Adipocyte (in vitro differentiated cells): ENCODE measurements at regions not wholly inside any gene's neighbourhood (a gene's known extent, or its start where the extent isn't known, plus 50 kb on each side); places are given as distances from the start of the nearest gene placed in this dataset.

Source experiments
- DNase-seq: peaks from one replicate; pipeline ENCODE4 v3.0.0-alpha.2; 2015; ENCODE audit warnings: low read depth
- H3K27me3 ChIP-seq: replicated peaks from 2 replicates; pipeline ENCODE4 v1.7.0; 2013; ENCODE audit warnings: mild to moderate bottlenecking, low read length, moderate library complexity; ENCODE audit not compliant: control insufficient read depth, insufficient read depth
- H3K36me3 ChIP-seq: 2 replicates; pipeline ENCODE4 v1.7.0; 2013; ENCODE audit warnings: low read length, mild to moderate bottlenecking, moderate library complexity; ENCODE audit not compliant: control insufficient read depth, insufficient read depth, severe bottlenecking
- H3K4me1 ChIP-seq: 2 replicates; pipeline ENCODE4 v1.7.0; 2013; ENCODE audit warnings: mild to moderate bottlenecking, low read length, moderate library complexity; ENCODE audit not compliant: control insufficient read depth, insufficient read depth
- H3K4me3 ChIP-seq: 2 replicates; pipeline ENCODE4 v1.7.0; 2013; ENCODE audit warnings: mild to moderate bottlenecking, low read length, moderate library complexity
- H3K9ac ChIP-seq: 2 replicates; pipeline ENCODE4 v1.7.0; 2013; ENCODE audit warnings: mild to moderate bottlenecking, low read length, moderate library complexity
- H3K9me3 ChIP-seq: 2 replicates; pipeline ENCODE4 v1.7.0; 2013; ENCODE audit warnings: mild to moderate bottlenecking, low read length, moderate library complexity; ENCODE audit not compliant: control insufficient read depth

- Histone ChIP-seq H3K9me3 (no peaks in the 10 kb centered on the region), H3K36me3 (no peaks in the 10 kb centered on the region), H3K4me3 (no peak overlapping the region), H3K27me3 (peaks cover 11% of the 10 kb centered on the region), H3K4me1 (no peaks in the 10 kb centered on the region), H3K9ac (no peak overlapping the region)
- DNase-seq = no peak
Observed at GRCh38 chr15:29422606-29423005, 153.0 kb upstream of the NSMCE3 start.

GRCh38 chr15:29420188-29420587, 150.6 kb upstream of the NSMCE3 start:
- H3K4me1 ChIP-seq = no peaks in the 10 kb centered on the region
- H3K9ac ChIP-seq = no peak overlapping the region
- no peak for DNase-seq
- H3K36me3 ChIP-seq = no peaks in the 10 kb centered on the region
- H3K9me3 ChIP-seq = no peaks in the 10 kb centered on the region
- H3K27me3 ChIP-seq = peaks cover 8% of the 10 kb centered on the region
- H3K4me3 ChIP-seq = no peak overlapping the region

GRCh38 chr15:29418931-29419330, 149.3 kb upstream of the NSMCE3 start:
- Histone ChIP-seq H3K36me3 (no peaks in the 10 kb centered on the region), H3K4me3 (no peak overlapping the region), H3K9ac (no peak overlapping the region), H3K27me3 (peaks cover 8% of the 10 kb centered on the region), H3K4me1 (no peaks in the 10 kb centered on the region), H3K9me3 (no peaks in the 10 kb centered on the region)
- no peak for DNase-seq

- no peak for DNase-seq
- Histone ChIP-seq H3K27me3 (peaks cover 11% of the 10 kb centered on the region), H3K9me3 (no peaks in the 10 kb centered on the region), H3K9ac (no peak overlapping the region), H3K4me1 (no peaks in the 10 kb centered on the region), H3K36me3 (no peaks in the 10 kb centered on the region), H3K4me3 (no peak overlapping the region)
Observed at GRCh38 chr15:29418178-29418577, 148.6 kb upstream of the NSMCE3 start.

GRCh38 chr15:29411299-29411698, 141.7 kb upstream of the NSMCE3 start:
- no peak for DNase-seq
- Histone ChIP-seq H3K36me3 (no peaks in the 10 kb centered on the region), H3K9ac (no peak overlapping the region), H3K9me3 (no peaks in the 10 kb centered on the region), H3K27me3 (peaks cover 10% of the 10 kb centered on the region), H3K4me1 (no peaks in the 10 kb centered on the region), H3K4me3 (no peak overlapping the region)

GRCh38 chr15:29410338-29410737, 140.7 kb upstream of the NSMCE3 start:
- no peak overlapping the region for H3K4me3 ChIP-seq
- no peaks in the 10 kb centered on the region for H3K9me3 ChIP-seq
- no peak for DNase-seq
- H3K9ac ChIP-seq = no peak overlapping the region
- no peaks in the 10 kb centered on the region for H3K36me3 ChIP-seq
- H3K27me3 ChIP-seq = peaks cover 10% of the 10 kb centered on the region
- no peaks in the 10 kb centered on the region for H3K4me1 ChIP-seq

GRCh38 chr15:29409890-29410289, 140.3 kb upstream of the NSMCE3 start:
- Histone ChIP-seq H3K4me1 (no peaks in the 10 kb centered on the region), H3K36me3 (no peaks in the 10 kb centered on the region), H3K9me3 (no peaks in the 10 kb centered on the region)

GRCh38 chr15:29405564-29405963, 135.9 kb upstream of the NSMCE3 start:
- no peaks in the 10 kb centered on the region for H3K36me3 ChIP-seq
- no peaks in the 10 kb centered on the region for H3K4me1 ChIP-seq
- no peak for DNase-seq
- H3K9me3 ChIP-seq = no peaks in the 10 kb centered on the region
- H3K4me3 ChIP-seq = no peak overlapping the region
- peaks cover 6% of the 10 kb centered on the region for H3K27me3 ChIP-seq
- no peak overlapping the region for H3K9ac ChIP-seq

More at GRCh38 chr15:29409890-29410289, 140.3 kb upstream of the NSMCE3 start:
- no peak for DNase-seq
- Histone ChIP-seq H3K4me3 (no peak overlapping the region), H3K27me3 (peaks cover 10% of the 10 kb centered on the region), H3K9ac (no peak overlapping the region)

- Histone ChIP-seq H3K4me1 (no peaks in the 10 kb centered on the region), H3K36me3 (no peaks in the 10 kb centered on the region), H3K9me3 (no peaks in the 10 kb centered on the region), H3K4me3 (no peak overlapping the region), H3K27me3 (peaks cover 4% of the 10 kb centered on the region), H3K9ac (no peak overlapping the region)
- DNase-seq = no peak
Observed at GRCh38 chr15:29403772-29404171, 134.2 kb upstream of the NSMCE3 start.

GRCh38 chr15:29401644-29402043, 132.0 kb upstream of the NSMCE3 start:
- Histone ChIP-seq H3K4me1 (no peaks in the 10 kb centered on the region), H3K9me3 (no peaks in the 10 kb centered on the region), H3K27me3 (peaks cover 4% of the 10 kb centered on the region), H3K9ac (no peak overlapping the region), H3K36me3 (no peaks in the 10 kb centered on the region), H3K4me3 (no peak overlapping the region)
- DNase-seq = no peak

GRCh38 chr15:29400701-29401100, 131.1 kb upstream of the NSMCE3 start:
- Histone ChIP-seq H3K4me1 (no peaks in the 10 kb centered on the region), H3K9ac (no peak overlapping the region), H3K9me3 (no peaks in the 10 kb centered on the region), H3K27me3 (peaks cover 4% of the 10 kb centered on the region), H3K4me3 (no peak overlapping the region), H3K36me3 (no peaks in the 10 kb centered on the region)
- no peak for DNase-seq

GRCh38 chr15:29398907-29399306, 129.3 kb upstream of the NSMCE3 start:
- Histone ChIP-seq H3K27me3 (peaks cover 4% of the 10 kb centered on the region), H3K4me3 (no peak overlapping the region), H3K9me3 (no peaks in the 10 kb centered on the region), H3K4me1 (no peaks in the 10 kb centered on the region), H3K9ac (no peak overlapping the region), H3K36me3 (no peaks in the 10 kb centered on the region)
- DNase-seq = no peak
